ENCODE measurements at regions not wholly inside any gene's neighbourhood (a gene's known extent, or its start where the extent isn't known, plus 50 kb on each side); places are given as distances from the start of the nearest gene placed in this dataset.

- Histone ChIP-seq H3K36me3 (replicated peaks; ENCODE audit: insufficient read depth, low read length) (no peaks in the 10 kb centered on the region), H3K79me2 (ENCODE audit: low read length) (no peaks in the 10 kb centered on the region), H3K4me3 (ENCODE audit: low read length) (no peak overlapping the region), H3K9ac (ENCODE audit: low read length) (no peak overlapping the region), H3K27me3 (replicated peaks; ENCODE audit: insufficient read depth, low read length) (no peaks in the 10 kb centered on the region), H4K20me1 (ENCODE audit: insufficient read depth, low read length) (no peaks in the 10 kb centered on the region), H3F3A (ENCODE audit: insufficient read depth, low read length) (no peaks in the 10 kb centered on the region), H3K4me2 (ENCODE audit: low read depth, low read length) (no peak overlapping the region), H3K4me1 (ENCODE audit: low read length) (no peaks in the 10 kb centered on the region), H3K9me3 (replicated peaks; ENCODE audit: insufficient read depth, low read length) (no peaks in the 10 kb centered on the region), H3K27ac (ENCODE audit: low read length) (no peak overlapping the region), H2AFZ (ENCODE audit: low read length) (no peak overlapping the region), H3K9me2 (replicated peaks; ENCODE audit: insufficient read depth, low read length) (no peaks in the 10 kb centered on the region)
- TF ChIP-seq CTCF (IDR thresholded peaks at IDR 0.05; ENCODE audit: low read length) (no peak), EZH2phosphoT487 (IDR thresholded peaks at IDR 0.05; ENCODE audit: low read length) (no peak), EZH2 (optimal IDR thresholded peaks at IDR 0.05; ENCODE audit: low read depth, low read length) (no peak)
- no peak for DNase-seq
These were observed 136.5 kb upstream of the RBMS3 start for GRCh38 chr3:29144361-29144760.

- H4K20me1 ChIP-seq (ENCODE audit: insufficient read depth, low read length) = no peaks in the 10 kb centered on the region
- H3F3A ChIP-seq (ENCODE audit: insufficient read depth, low read length) = no peaks in the 10 kb centered on the region
- no peak overlapping the region for H3K27ac ChIP-seq (ENCODE audit: low read length)
- no peaks in the 10 kb centered on the region for H3K4me1 ChIP-seq (ENCODE audit: low read length)
- H3K9me2 ChIP-seq (replicated peaks; ENCODE audit: insufficient read depth, low read length) = no peaks in the 10 kb centered on the region
- H3K36me3 ChIP-seq (replicated peaks; ENCODE audit: insufficient read depth, low read length) = no peaks in the 10 kb centered on the region
- H3K9me3 ChIP-seq (replicated peaks; ENCODE audit: insufficient read depth, low read length) = no peaks in the 10 kb centered on the region
- no peaks in the 10 kb centered on the region for H3K79me2 ChIP-seq (ENCODE audit: low read length)
- no peak overlapping the region for H2AFZ ChIP-seq (ENCODE audit: low read length)
- no peaks in the 10 kb centered on the region for H3K27me3 ChIP-seq (replicated peaks; ENCODE audit: insufficient read depth, low read length)
- H3K4me2 ChIP-seq (ENCODE audit: low read depth, low read length) = no peak overlapping the region
- DNase-seq = no peak
- no peak for TF ChIP-seq EZH2 (optimal IDR thresholded peaks at IDR 0.05; ENCODE audit: low read depth, low read length)
- no peak for TF ChIP-seq CTCF (IDR thresholded peaks at IDR 0.05; ENCODE audit: low read length)
- TF ChIP-seq EZH2phosphoT487 (IDR thresholded peaks at IDR 0.05; ENCODE audit: low read length) = no peak
- H3K4me3 ChIP-seq (ENCODE audit: low read length) = no peak overlapping the region
- no peak overlapping the region for H3K9ac ChIP-seq (ENCODE audit: low read length)
These were observed 136.1 kb upstream of the RBMS3 start for GRCh38 chr3:29144807-29145206.

GRCh38 chr3:29145360-29145759 is 135.5 kb upstream of the RBMS3 start:
- H3K27ac ChIP-seq (ENCODE audit: low read length) = no peak overlapping the region
- no peaks in the 10 kb centered on the region for H3K79me2 ChIP-seq (ENCODE audit: low read length)
- H3K4me1 ChIP-seq (ENCODE audit: low read length) = no peaks in the 10 kb centered on the region
- H4K20me1 ChIP-seq (ENCODE audit: insufficient read depth, low read length) = no peaks in the 10 kb centered on the region
- H3K4me2 ChIP-seq (ENCODE audit: low read depth, low read length) = no peak overlapping the region
- H3K9ac ChIP-seq (ENCODE audit: low read length) = no peak overlapping the region
- no peak for DNase-seq
- no peaks in the 10 kb centered on the region for H3K36me3 ChIP-seq (replicated peaks; ENCODE audit: insufficient read depth, low read length)
- H3K27me3 ChIP-seq (replicated peaks; ENCODE audit: insufficient read depth, low read length) = no peaks in the 10 kb centered on the region
- no peaks in the 10 kb centered on the region for H3K9me3 ChIP-seq (replicated peaks; ENCODE audit: insufficient read depth, low read length)
- TF ChIP-seq EZH2phosphoT487 (IDR thresholded peaks at IDR 0.05; ENCODE audit: low read length) = no peak
- TF ChIP-seq EZH2 (optimal IDR thresholded peaks at IDR 0.05; ENCODE audit: low read depth, low read length) = no peak
- TF ChIP-seq CTCF (IDR thresholded peaks at IDR 0.05; ENCODE audit: low read length) = no peak
- H3K9me2 ChIP-seq (replicated peaks; ENCODE audit: insufficient read depth, low read length) = no peaks in the 10 kb centered on the region
- H3K4me3 ChIP-seq (ENCODE audit: low read length) = no peak overlapping the region
- no peak overlapping the region for H2AFZ ChIP-seq (ENCODE audit: low read length)
- H3F3A ChIP-seq (ENCODE audit: insufficient read depth, low read length) = no peaks in the 10 kb centered on the region

Measured in MM.1S (cell line).